22Rv1 (cell line): ENCODE measurements at regions not wholly inside any gene's neighbourhood (a gene's known extent, or its start where the extent isn't known, plus 50 kb on each side); places are given as distances from the start of the nearest gene placed in this dataset.

Experiments used
- H3K27ac ChIP-seq: fragments of 450-650 bp; 2 replicates; pipeline ENCODE4 v1.5.1; 2017
- CTCF ChIP-seq: fragments of 450-650 bp; IDR thresholded peaks from 2 replicates; pipeline ENCODE4 v1.5.1; 2017; ENCODE audit warnings: mild to moderate bottlenecking
- ZFX ChIP-seq: fragments of 450-650 bp; IDR thresholded peaks from 2 replicates; pipeline ENCODE4 v1.6.1; 2017; ENCODE audit warnings: antibody characterized with exemption, borderline replicate concordance

GRCh38 chr9:80407220-80407619, 835.5 kb downstream of the TLE4 start:
- no peak for TF ChIP-seq ZFX
- TF ChIP-seq CTCF = no peak
- H3K27ac ChIP-seq = no peak overlapping the region

DNA sequence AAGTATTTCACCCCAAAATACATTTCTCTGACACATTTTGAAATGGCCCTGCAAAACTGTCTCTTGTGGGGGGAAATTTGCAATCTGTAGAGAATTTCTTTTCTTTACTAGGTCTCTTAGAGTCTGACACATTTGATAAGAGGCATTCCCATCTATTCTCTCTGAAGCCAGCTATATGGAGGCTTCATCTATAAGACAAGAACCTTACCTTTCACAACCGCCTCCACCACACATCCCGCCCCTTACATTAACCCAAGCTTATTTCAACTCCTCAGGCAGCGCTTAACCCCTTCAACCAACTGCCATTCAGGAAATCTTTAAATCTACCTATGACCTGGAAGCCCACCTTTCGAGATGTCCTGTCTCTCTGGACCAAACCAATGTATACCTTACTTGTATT, 829.5 kb downstream of the TLE4 start:
- H3K27ac ChIP-seq = no peak overlapping the region
- TF ChIP-seq ZFX (no peak), CTCF (no peak)

DNA sequence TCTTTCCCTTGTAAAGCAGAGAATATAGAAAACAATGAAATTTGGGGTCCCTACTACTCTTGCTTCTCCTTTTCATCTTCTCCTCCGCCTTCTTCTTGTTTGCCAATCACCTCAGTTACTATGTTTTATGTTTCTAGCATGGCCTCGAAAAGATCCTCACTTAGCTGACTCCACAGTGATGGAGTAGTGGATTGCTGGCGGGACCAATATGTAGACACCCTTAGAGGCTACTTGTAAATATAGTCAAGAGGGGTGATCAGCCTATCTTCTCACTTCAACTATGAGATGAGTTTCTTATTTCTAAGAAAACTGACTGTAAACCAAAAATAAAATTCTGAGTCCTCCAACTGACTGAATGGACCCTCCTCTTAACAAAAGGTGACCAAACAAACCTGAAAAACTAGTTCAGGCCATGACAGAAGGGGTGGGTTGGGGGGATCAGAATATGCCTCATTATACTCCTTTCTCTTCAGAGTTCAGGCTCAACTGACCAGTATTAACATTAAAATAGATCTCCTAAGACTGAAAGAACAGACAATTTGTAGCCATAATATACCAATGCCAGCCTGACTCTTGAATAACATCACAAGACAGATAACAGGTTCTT, 829.0 kb downstream of the TLE4 start:
- no peak for TF ChIP-seq ZFX
- no peak overlapping the region for H3K27ac ChIP-seq

GRCh38 chr9:80399606-80400005, 827.8 kb downstream of the TLE4 start:
- H3K27ac ChIP-seq = no peak overlapping the region
- no peak for TF ChIP-seq CTCF
- TF ChIP-seq ZFX = no peak

DNA sequence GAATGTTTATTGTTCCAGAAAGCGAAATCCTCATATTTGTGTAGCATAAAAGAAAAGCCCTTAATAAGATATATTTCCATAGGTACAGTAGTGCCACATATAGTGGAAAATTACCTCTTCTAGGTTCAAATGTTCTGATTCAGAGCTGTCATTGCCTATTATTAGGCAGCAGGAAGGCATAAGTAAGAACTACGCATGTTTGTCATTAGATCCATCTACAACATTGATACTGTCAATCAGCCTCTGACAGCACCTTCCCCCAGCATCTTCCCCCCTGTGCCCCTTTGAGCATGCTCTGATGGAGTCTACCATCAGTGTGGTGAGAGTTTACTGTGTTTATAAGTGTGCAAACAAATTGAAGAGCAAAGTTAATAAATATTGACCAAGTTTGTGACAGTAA, 816.1 kb downstream of the TLE4 start:
- H3K27ac ChIP-seq = peak overlapping the region; percentile 19; the same call in 1 of the 2 replicates
- TF ChIP-seq CTCF (no peak), ZFX (no peak)

DNA sequence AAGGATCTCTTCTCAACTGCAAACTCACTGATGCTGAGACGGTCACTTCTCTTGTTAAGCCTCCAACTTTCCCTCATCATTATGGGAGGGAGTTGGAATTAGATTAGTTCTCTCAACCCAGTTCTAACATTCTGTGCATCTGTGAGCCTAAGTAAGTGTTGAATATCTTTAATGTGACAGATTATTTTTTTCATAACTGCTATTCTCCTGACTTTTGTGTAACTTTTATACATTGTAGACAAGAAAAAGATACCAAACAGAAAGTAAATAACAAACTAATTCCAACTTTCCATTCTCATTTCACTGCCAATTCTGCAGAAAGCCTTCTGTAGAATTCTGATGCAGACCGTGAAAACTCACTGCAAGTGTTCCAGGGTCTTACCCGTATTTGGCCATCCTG, 813.5 kb downstream of the TLE4 start:
- TF ChIP-seq CTCF (no peak), ZFX (no peak)
- H3K27ac ChIP-seq = no peak overlapping the region

- TF ChIP-seq CTCF (no peak), ZFX (no peak)
- no peak overlapping the region for H3K27ac ChIP-seq
These were observed 811.6 kb downstream of the TLE4 start for GRCh38 chr9:80383331-80383730.

DNA sequence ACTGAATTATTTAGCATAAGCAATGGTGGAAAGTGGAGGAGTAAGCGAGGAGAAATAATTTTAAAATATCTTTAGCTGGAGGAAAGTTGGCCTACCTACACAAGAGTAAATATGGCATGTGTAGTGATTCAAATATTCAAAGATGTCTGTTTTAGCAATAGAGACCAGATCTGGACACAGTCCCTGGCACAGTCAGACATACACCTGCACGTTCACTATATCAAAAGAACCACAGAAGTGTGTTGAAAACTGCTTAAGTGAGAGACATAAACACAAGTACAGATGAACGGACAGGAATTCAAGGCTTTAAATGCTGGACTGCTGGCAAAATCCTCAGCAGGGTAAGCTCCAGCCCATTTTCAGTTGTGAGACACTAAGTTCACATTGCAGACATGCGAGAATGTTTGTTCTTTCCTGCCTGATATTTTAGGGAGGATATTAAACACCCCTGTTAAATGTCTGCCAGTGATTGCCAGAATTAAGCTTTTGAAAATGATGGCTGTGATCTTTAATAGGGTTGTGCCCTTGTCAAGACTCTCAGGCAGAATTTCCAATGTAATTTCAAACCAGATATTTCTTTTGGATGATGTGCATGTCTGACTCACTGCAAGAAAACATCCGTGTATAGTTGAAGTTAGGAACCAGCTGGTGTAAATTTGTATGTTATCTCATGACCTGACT, 810.6 kb downstream of the TLE4 start:
- no peak for TF ChIP-seq CTCF
- no peak for TF ChIP-seq ZFX

More for the DNA sequence above, 810.6 kb downstream of the TLE4 start:
- no peak overlapping the region for H3K27ac ChIP-seq
